Lung (tissue), 11 donors: ENCODE measurements at regions not wholly inside any gene's neighbourhood (a gene's known extent, or its start where the extent isn't known, plus 50 kb on each side); places are given as distances from the start of the nearest gene placed in this dataset.

Source experiments
- ATAC-seq: fragments of 200-7000 bp; cut with Tn5 transposase; one replicate; pipeline ENCODE4 v1.9.1; 2020; ENCODE audit warnings: moderate number of reproducible peaks; ENCODE audit not compliant: insufficient read depth, low FRiP score
- DNase-seq, 3 donors: peaks; one replicate each; pipeline ENCODE4 v3.0.0-alpha.2; 2013 to 2017
- H3K27ac ChIP-seq, 2 donors: one replicate each; pipeline ENCODE4 v1.5.1; 2013; ENCODE audit warnings: mild to moderate bottlenecking in 2 of 2, moderate library complexity in 2 of 2, control low read depth in 1 of 2, inconsistent platforms in 1 of 2, low read depth in 1 of 2, low read length in 1 of 2
- H3K27me3 ChIP-seq, 3 donors: one replicate each; pipeline ENCODE4 v1.5.1; 2013; ENCODE audit warnings: low read length in 2 of 3; ENCODE audit not compliant: control insufficient read depth in 3 of 3, insufficient read depth in 3 of 3
- H3K36me3 ChIP-seq, 4 donors: one replicate each; pipeline ENCODE4 v1.5.1; 2013; ENCODE audit warnings: low read length in 4 of 4, mild to moderate bottlenecking in 1 of 4, moderate library complexity in 1 of 4; ENCODE audit not compliant: control insufficient read depth in 4 of 4, insufficient read depth in 4 of 4
- H3K4me1 ChIP-seq, 5 donors: one replicate each; pipeline ENCODE4 v1.5.1; 2013; ENCODE audit warnings: low read length in 5 of 5, mild to moderate bottlenecking in 2 of 5, moderate library complexity in 1 of 5; ENCODE audit not compliant: control insufficient read depth in 5 of 5, insufficient read depth in 5 of 5
- H3K4me3 ChIP-seq: one replicate; pipeline ENCODE4 v1.5.1; 2013; ENCODE audit warnings: mild to moderate bottlenecking, control low read depth, moderate library complexity
- H3K9ac ChIP-seq, 2 donors: one replicate each; pipeline ENCODE4 v1.5.1; 2013; ENCODE audit warnings: low read length in 2 of 2, control low read depth in 1 of 2; ENCODE audit not compliant: insufficient read depth in 1 of 2
- H3K9me3 ChIP-seq, 4 donors: one replicate each; pipeline ENCODE4 v1.5.1; 2013; ENCODE audit warnings: low read length in 3 of 4, mild to moderate bottlenecking in 1 of 4, moderate library complexity in 1 of 4; ENCODE audit not compliant: control insufficient read depth in 4 of 4, insufficient read depth in 3 of 4
- CTCF ChIP-seq: IDR thresholded peaks from 2 replicates; pipeline ENCODE4 v1.5.1; 2012; ENCODE audit warnings: mild to moderate bottlenecking; ENCODE audit errors: control extremely low read depth, extremely low read depth
- WGBS, 2 donors: extraction: QIAGEN DNeasy Blood & Tissue Kit; methylation state at CpG; one replicate each; pipeline ENCODE4 v1.1.7; 2013; 5-methylcytosine and 5-hydroxymethylcytosine counted together
- donor health status: control.
- donor health status: control.
- donor health status: Bipolar disorder and iron deficiency.
- donor health status: healthy.
- donor health status: DM: yes; HTN: yes; CAD: no.

- H3K27me3 ChIP-seq, result no peaks in the 10 kb centered on the region
- H3K9me3 ChIP-seq, result no peaks in the 10 kb centered on the region
Measured at GRCh38 chr13:29902632-29903305, 52.4 kb upstream of the UBL3 start.

DNA sequence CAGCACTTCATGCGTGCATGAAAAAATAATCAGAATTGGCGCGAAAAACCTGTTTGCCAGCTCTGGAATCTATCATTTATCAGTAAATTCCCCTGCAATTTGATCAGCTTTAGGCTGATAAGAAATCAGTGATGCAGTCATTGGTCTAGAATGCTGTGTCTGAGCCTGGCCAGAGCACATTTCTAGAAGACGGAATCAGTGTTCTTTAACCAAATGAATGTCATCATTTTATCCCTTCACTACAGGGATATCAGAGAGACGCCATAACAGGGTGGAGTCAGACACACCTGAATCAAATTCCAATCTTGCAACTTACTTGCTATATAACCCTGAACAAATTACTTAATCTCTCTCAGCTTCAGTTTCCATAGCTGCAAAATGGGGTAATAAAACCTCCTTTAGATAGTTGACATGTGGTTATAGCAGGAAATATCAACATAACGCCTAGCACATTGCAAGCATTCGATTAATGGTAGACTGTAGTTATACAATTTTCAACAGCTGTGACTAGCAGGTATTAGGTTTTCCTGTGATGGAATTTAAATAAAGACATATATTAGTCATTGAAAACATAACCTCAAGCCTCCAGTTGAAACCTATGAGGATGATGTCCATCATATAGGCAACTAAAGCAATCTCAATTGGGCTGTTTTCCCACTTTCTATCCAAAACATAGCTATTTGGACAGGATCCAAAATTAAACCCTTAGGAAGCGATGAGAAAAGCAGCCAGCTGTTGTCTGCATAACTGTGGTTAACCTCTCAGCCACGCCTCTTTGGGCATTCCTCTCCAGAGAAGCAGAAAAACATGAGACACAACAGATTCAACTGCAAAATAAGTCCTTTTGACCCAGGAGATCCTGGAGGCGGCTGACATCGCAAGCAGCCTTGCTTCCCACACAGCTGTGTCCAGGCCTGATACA, 51.6 kb upstream of the UBL3 start:
- DNase-seq (peak; percentile 92 to 98 (median 98)), ATAC-seq (peak; percentile 66)
- 45 to 49% methylated on average over 11 of the region's 11 CpGs for WGBS, 2 donors
- Histone ChIP-seq H3K4me3 (no peak overlapping the region), H3K36me3 (no peaks in the 10 kb centered on the region), H3K4me1 (peaks cover 0 to 34% (median 9%) of the 10 kb centered on the region in 5 donors), H3K27ac (peak overlapping the region in 1 of 2 donors; percentile 63), H3K9me3 (no peaks in the 10 kb centered on the region), H3K9ac (no peak overlapping the region), H3K27me3 (no peaks in the 10 kb centered on the region)
- no peak for TF ChIP-seq CTCF

More at GRCh38 chr13:29902632-29903305, 52.4 kb upstream of the UBL3 start:
- peaks cover 0 to 34% (median 9%) of the 10 kb centered on the region in 5 donors for H3K4me1 ChIP-seq
- no peak overlapping the region for H3K4me3 ChIP-seq
- DNase-seq (no peak), ATAC-seq (no peak)
- 28 to 33% methylated on average over 4 of the region's 4 CpGs for whole genome bisulfite sequencing, 2 donors
- TF ChIP-seq CTCF, result no peak
- H3K36me3 ChIP-seq, result no peaks in the 10 kb centered on the region
- no peak overlapping the region for H3K9ac ChIP-seq
- peak overlapping the region in 1 of 2 donors; percentile 63 for H3K27ac ChIP-seq
